ENCODE measurements at regions not wholly inside any gene's neighbourhood (a gene's known extent, or its start where the extent isn't known, plus 50 kb on each side); places are given as distances from the start of the nearest gene placed in this dataset.

GRCh38 chr4:166197166-166197565 is 324.1 kb downstream of the TLL1 start:
- TF ChIP-seq CTCF (IDR thresholded peaks at IDR 0.05; ENCODE audit: insufficient read depth, low read length) (no peak), POLR2AphosphoS5 (IDR thresholded peaks at IDR 0.05; ENCODE audit: low read depth) (no peak), REST (IDR thresholded peaks at IDR 0.05; ENCODE audit: insufficient replicate concordance, low read depth) (no peak), GABPA (IDR thresholded peaks at IDR 0.05; ENCODE audit: low read depth) (no peak), SPI1 (IDR thresholded peaks at IDR 0.05; ENCODE audit: borderline replicate concordance, low read depth) (no peak)

All from HL-60 (cell line).